ENCODE measurements at regions not wholly inside any gene's neighbourhood (a gene's known extent, or its start where the extent isn't known, plus 50 kb on each side); places are given as distances from the start of the nearest gene placed in this dataset.
"Not testable (repeated sequence)": the region's sequence is repeated elsewhere in the genome, so short reads cannot be mapped to it uniquely, and the experiment has no call there.

- CTCF ChIA-PET = no interaction called here
- POLR2A ChIA-PET = no interaction called here
Measured at GRCh38 chr20:7147220-7147601, 379.7 kb downstream of the BMP2 start.

- CTCF ChIA-PET = no interaction called here
- POLR2A ChIA-PET = no interaction called here
Measured at GRCh38 chr20:7151676-7152470, 384.4 kb downstream of the BMP2 start.

- CTCF ChIA-PET = no interaction called here
- POLR2A ChIA-PET = no interaction called here
Measured at GRCh38 chr20:7155282-7155681, 387.8 kb downstream of the BMP2 start.

- ChIA-PET CTCF (no interaction called here), POLR2A (no interaction called here)
Measured at GRCh38 chr20:7155794-7156193, 388.3 kb downstream of the BMP2 start.

- POLR2A ChIA-PET = no interaction called here
- CTCF ChIA-PET = no interaction called here
Measured at GRCh38 chr20:7159903-7160302, 392.4 kb downstream of the BMP2 start.

- CTCF ChIA-PET = no interaction called here
Measured at GRCh38 chr20:7161690-7162089, 394.2 kb downstream of the BMP2 start.

GRCh38 chr20:7171911-7172310 is 404.4 kb downstream of the BMP2 start:
- POLR2A ChIA-PET = no interaction called here
- CTCF ChIA-PET = no interaction called here

More at GRCh38 chr20:7161690-7162089, 394.2 kb downstream of the BMP2 start:
- POLR2A ChIA-PET = no interaction called here

- POLR2A ChIA-PET = no interaction called here
- CTCF ChIA-PET = no interaction called here
Measured at GRCh38 chr20:7174554-7174953, 407.1 kb downstream of the BMP2 start.

GRCh38 chr20:7175827-7176226 is 408.3 kb downstream of the BMP2 start:
- CTCF ChIA-PET, POLR2A ChIA-PET: not testable (repeated sequence)

GRCh38 chr20:7178004-7178403 is 410.5 kb downstream of the BMP2 start:
- ChIA-PET POLR2A (no interaction called here), CTCF (no interaction called here)

- POLR2A ChIA-PET = no interaction called here
- CTCF ChIA-PET = no interaction called here
Measured at GRCh38 chr20:7180256-7181045, 413.0 kb downstream of the BMP2 start.

GRCh38 chr20:7189231-7189630 is 421.7 kb downstream of the BMP2 start:
- CTCF ChIA-PET = no interaction called here

GRCh38 chr20:7193681-7194080 is 426.2 kb downstream of the BMP2 start:
- CTCF ChIA-PET = no interaction called here
- POLR2A ChIA-PET = no interaction called here

More at GRCh38 chr20:7189231-7189630, 421.7 kb downstream of the BMP2 start:
- POLR2A ChIA-PET = no interaction called here

- ChIA-PET POLR2A (no interaction called here), CTCF (no interaction called here)
Measured at GRCh38 chr20:7195704-7196103, 428.2 kb downstream of the BMP2 start.

- CTCF ChIA-PET = no interaction called here
- POLR2A ChIA-PET = no interaction called here
Measured at GRCh38 chr20:7196481-7196880, 429.0 kb downstream of the BMP2 start.

- POLR2A ChIA-PET = no interaction called here
- CTCF ChIA-PET = no interaction called here
Measured at GRCh38 chr20:7199861-7200260, 432.4 kb downstream of the BMP2 start.

- POLR2A ChIA-PET = no interaction called here
- CTCF ChIA-PET = no interaction called here
Measured at GRCh38 chr20:7207186-7207798, 439.8 kb downstream of the BMP2 start.

GRCh38 chr20:7210910-7211309 is 443.4 kb downstream of the BMP2 start:
- POLR2A ChIA-PET = no interaction called here
- CTCF ChIA-PET = no interaction called here

GRCh38 chr20:7214081-7214740 is 446.7 kb downstream of the BMP2 start:
- POLR2A ChIA-PET = no interaction called here

GRCh38 chr20:7217606-7218005 is 450.1 kb downstream of the BMP2 start:
- CTCF ChIA-PET = no interaction called here
- POLR2A ChIA-PET = no interaction called here

More at GRCh38 chr20:7214081-7214740, 446.7 kb downstream of the BMP2 start:
- CTCF ChIA-PET = no interaction called here

GRCh38 chr20:7220755-7221154 is 453.3 kb downstream of the BMP2 start:
- POLR2A ChIA-PET = no interaction called here
- CTCF ChIA-PET = no interaction called here

All from activated CD8-positive, alpha-beta memory T cell treated with anti-CD3 and anti-CD28 coated beads for 36 hours (primary cell).